ENCODE measurements at regions not wholly inside any gene's neighbourhood (a gene's known extent, or its start where the extent isn't known, plus 50 kb on each side); places are given as distances from the start of the nearest gene placed in this dataset.

DNA sequence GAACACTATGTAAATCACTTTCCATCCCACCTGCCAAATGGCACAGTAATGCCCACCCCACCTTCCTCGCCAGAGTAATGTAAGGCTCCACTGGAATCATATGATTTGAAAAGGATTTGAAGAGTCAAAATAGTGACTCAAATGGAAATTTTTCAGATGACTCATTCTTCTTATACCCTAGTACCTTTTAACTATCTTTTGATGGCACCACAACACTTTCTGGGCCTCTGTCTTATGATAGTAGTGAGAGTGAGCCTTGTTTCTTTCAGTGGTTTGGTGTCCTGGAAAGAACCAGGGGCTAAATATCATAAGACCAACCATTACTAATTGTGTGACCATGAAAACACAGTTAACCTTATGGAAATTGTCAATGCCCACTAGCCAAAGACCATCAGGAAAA lies 235.4 kb upstream of the SLC14A2 start:
- Mint-ChIP-seq H3K4me1 (peaks cover 12% of the 10 kb centered on the region), H3K36me3 (no peaks in the 10 kb centered on the region), H3K27ac (no peak overlapping the region), H3K9me3 (peaks cover 0 to 6% (median 0%) of the 10 kb centered on the region in 7 donors), H3K4me3 (no peak overlapping the region), H3K27me3 (ENCODE audit: low read depth in 3 of 3) (peaks cover 2 to 8% (median 7%) of the 10 kb centered on the region in 3 donors)
- TF ChIP-seq, protein P1, sequence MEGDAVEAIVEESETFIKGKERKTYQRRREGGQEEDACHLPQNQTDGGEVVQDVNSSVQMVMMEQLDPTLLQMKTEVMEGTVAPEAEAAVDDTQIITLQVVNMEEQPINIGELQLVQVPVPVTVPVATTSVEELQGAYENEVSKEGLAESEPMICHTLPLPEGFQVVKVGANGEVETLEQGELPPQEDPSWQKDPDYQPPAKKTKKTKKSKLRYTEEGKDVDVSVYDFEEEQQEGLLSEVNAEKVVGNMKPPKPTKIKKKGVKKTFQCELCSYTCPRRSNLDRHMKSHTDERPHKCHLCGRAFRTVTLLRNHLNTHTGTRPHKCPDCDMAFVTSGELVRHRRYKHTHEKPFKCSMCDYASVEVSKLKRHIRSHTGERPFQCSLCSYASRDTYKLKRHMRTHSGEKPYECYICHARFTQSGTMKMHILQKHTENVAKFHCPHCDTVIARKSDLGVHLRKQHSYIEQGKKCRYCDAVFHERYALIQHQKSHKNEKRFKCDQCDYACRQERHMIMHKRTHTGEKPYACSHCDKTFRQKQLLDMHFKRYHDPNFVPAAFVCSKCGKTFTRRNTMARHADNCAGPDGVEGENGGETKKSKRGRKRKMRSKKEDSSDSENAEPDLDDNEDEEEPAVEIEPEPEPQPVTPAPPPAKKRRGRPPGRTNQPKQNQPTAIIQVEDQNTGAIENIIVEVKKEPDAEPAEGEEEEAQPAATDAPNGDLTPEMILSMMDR (IDR thresholded peaks at IDR 0.05): no peak
- no peaks in the 10 kb centered on the region for H3K9me3 ChIP-seq (replicated peaks in 1 of 2; ENCODE audit: control insufficient read depth in 1 of 2, insufficient read depth in 1 of 2, low read length in 2 of 2)
- H3K27ac ChIP-seq (ENCODE audit: low read depth in 1 of 2, low read length in 2 of 2): no peak overlapping the region
- no peaks in the 10 kb centered on the region for H3K36me3 ChIP-seq (replicated peaks in 1 of 2; ENCODE audit: control insufficient read depth in 1 of 2, insufficient read depth in 2 of 2, low read length in 2 of 2)
- no CpG with 5 or more reads among the region's 1 CpG for WGBS (ENCODE audit: insufficient coverage)
- no peak overlapping the region for H3K4me2 ChIP-seq (replicated peaks; ENCODE audit: extremely low read depth, low read length, poor library complexity, severe bottlenecking)
- no peaks in the 10 kb centered on the region for H4K20me1 ChIP-seq (ENCODE audit: insufficient read depth, low read length)
- H3K9ac ChIP-seq (ENCODE audit: insufficient read depth, low read length, poor library complexity, severe bottlenecking): no peak overlapping the region
- H3K79me2 ChIP-seq (ENCODE audit: insufficient read depth, low read length): no peaks in the 10 kb centered on the region
- H3K4me3 ChIP-seq (replicated peaks in 1 of 3; ENCODE audit: low read depth in 2 of 3, low read length in 3 of 3): no peak overlapping the region
- intact Hi-C loops (cut with micrococcal nuclease): loop anchor here (5.0 to 10.0 kb wide), 2 partner anchors 1755 to 1758 kb away; no protein-coding TSS in a partner anchor
- H2AFZ ChIP-seq (ENCODE audit: insufficient read depth, low read depth, low read length, poor library complexity, severe bottlenecking): no peak overlapping the region
- no peaks in the 10 kb centered on the region for H3K27me3 ChIP-seq (ENCODE audit: control insufficient read depth in 2 of 2, insufficient read depth in 2 of 2, low read length in 2 of 2)
- DNase-seq: peak in 1 of 3 donors; percentile 14
- H3K4me1 ChIP-seq (ENCODE audit: control insufficient read depth in 1 of 2, insufficient read depth in 2 of 2, low read length in 2 of 2): peaks cover 0 to 5% of the 10 kb centered on the region in 2 donors

DNA sequence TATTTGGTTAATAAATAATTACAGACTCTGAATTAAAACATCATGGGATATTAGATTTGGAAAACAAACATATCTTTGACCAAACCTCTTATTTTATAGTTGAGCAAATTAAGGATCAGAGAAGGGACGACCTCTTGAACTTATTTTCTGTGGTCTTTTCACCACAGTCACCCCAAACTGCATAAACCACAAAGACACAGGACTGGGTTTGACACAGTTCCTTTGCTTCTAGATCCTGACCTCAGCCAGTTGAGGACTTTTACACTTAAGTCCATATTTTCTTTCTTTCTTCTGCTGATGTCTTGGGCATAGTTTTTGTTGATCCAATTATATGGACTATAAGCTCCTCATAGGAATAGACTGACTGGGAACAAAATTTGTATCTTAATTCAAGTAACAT lies 234.0 kb upstream of the SLC14A2 start:
- Mint-ChIP-seq H3K4me1 (peaks cover 3% of the 10 kb centered on the region), H3K36me3 (no peaks in the 10 kb centered on the region), H3K27me3 (ENCODE audit: low read depth in 3 of 3) (peaks cover 8 to 12% (median 9%) of the 10 kb centered on the region in 3 donors), H3K27ac (no peak overlapping the region), H3K9me3 (no peaks in the 10 kb centered on the region), H3K4me3 (no peak overlapping the region)
- no peak overlapping the region for H2AFZ ChIP-seq (ENCODE audit: insufficient read depth, low read depth, low read length, poor library complexity, severe bottlenecking)
- no peaks in the 10 kb centered on the region for H3K27me3 ChIP-seq (ENCODE audit: control insufficient read depth in 2 of 2, insufficient read depth in 2 of 2, low read length in 2 of 2)
- no peaks in the 10 kb centered on the region for H4K20me1 ChIP-seq (ENCODE audit: insufficient read depth, low read length)
- DNase-seq: no peak
- no CpG with 5 or more reads among the region's 1 CpG for WGBS (ENCODE audit: insufficient coverage)
- H3K4me3 ChIP-seq (replicated peaks in 1 of 3; ENCODE audit: low read depth in 2 of 3, low read length in 3 of 3): no peak overlapping the region
- H3K9ac ChIP-seq (ENCODE audit: insufficient read depth, low read length, poor library complexity, severe bottlenecking): no peak overlapping the region
- H3K4me1 ChIP-seq (ENCODE audit: control insufficient read depth in 1 of 2, insufficient read depth in 2 of 2, low read length in 2 of 2): no peaks in the 10 kb centered on the region
- no peak overlapping the region for H3K4me2 ChIP-seq (replicated peaks; ENCODE audit: extremely low read depth, low read length, poor library complexity, severe bottlenecking)
- H3K27ac ChIP-seq (ENCODE audit: low read depth in 1 of 2, low read length in 2 of 2): no peak overlapping the region
- TF ChIP-seq, protein P1 (IDR thresholded peaks at IDR 0.05): no peak
- H3K36me3 ChIP-seq (replicated peaks in 1 of 2; ENCODE audit: control insufficient read depth in 1 of 2, insufficient read depth in 2 of 2, low read length in 2 of 2): no peaks in the 10 kb centered on the region
- no peaks in the 10 kb centered on the region for H3K79me2 ChIP-seq (ENCODE audit: insufficient read depth, low read length)
- intact Hi-C loops (cut with micrococcal nuclease): loop anchor here (5.0 to 10.0 kb wide), 2 partner anchors 1756 to 1759 kb away; no protein-coding TSS in a partner anchor
- H3K9me3 ChIP-seq (replicated peaks in 1 of 2; ENCODE audit: control insufficient read depth in 1 of 2, insufficient read depth in 1 of 2, low read length in 2 of 2): no peaks in the 10 kb centered on the region
